ENCODE measurements at regions not wholly inside any gene's neighbourhood (a gene's known extent, or its start where the extent isn't known, plus 50 kb on each side); places are given as distances from the start of the nearest gene placed in this dataset.

GRCh38 chr7:132055336-132056120 lies 499.1 kb upstream of the PODXL start:
- H3K4me3 ChIP-seq = no peak overlapping the region
- no peak overlapping the region for H3K27ac ChIP-seq
- ATAC-seq (no peak), DNase-seq (no peak)
- 62 to 64% methylated on average over 9 of the region's 9 CpGs for whole genome bisulfite sequencing, 2 donors
- intact Hi-C loops (cut with DNase I) = no loop called here
- H3K4me1 ChIP-seq = no peaks in the 10 kb centered on the region
- no peaks in the 10 kb centered on the region for H3K36me3 ChIP-seq (replicated peaks in 1 of 2; ENCODE audit: insufficient read depth in 1 of 2, low read depth in 2 of 2)
- H3K27me3 ChIP-seq = no peaks in the 10 kb centered on the region
- TF ChIP-seq POLR2A (IDR thresholded peaks at IDR 0.05) (no peak), CTCF (IDR thresholded peaks at IDR 0.05) (no peak)
- no peaks in the 10 kb centered on the region for H3K9me3 ChIP-seq

- H3K27ac ChIP-seq = no peak overlapping the region
- no peak for DNase-seq
- 50 to 63% methylated on average over 2 of the region's 2 CpGs for WGBS, 2 donors
These were observed 497.4 kb upstream of the PODXL start for GRCh38 chr7:132053871-132054270.

GRCh38 chr7:132051311-132051710 lies 494.9 kb upstream of the PODXL start:
- no peak overlapping the region for H3K4me3 ChIP-seq
- intact Hi-C loops (cut with DNase I) = no loop called here
- H3K36me3 ChIP-seq (replicated peaks in 1 of 2; ENCODE audit: insufficient read depth in 1 of 2, low read depth in 2 of 2) = no peaks in the 10 kb centered on the region
- H3K4me1 ChIP-seq = no peaks in the 10 kb centered on the region
- no peak overlapping the region for H3K27ac ChIP-seq
- no peaks in the 10 kb centered on the region for H3K27me3 ChIP-seq
- H3K9me3 ChIP-seq = no peaks in the 10 kb centered on the region
- no peak for ATAC-seq
- no peak for DNase-seq
- TF ChIP-seq POLR2A (IDR thresholded peaks at IDR 0.05) (no peak), CTCF (IDR thresholded peaks at IDR 0.05) (no peak)
- WGBS, 2 donors = 50 to 67% methylated on average over 3 of the region's 3 CpGs

More at GRCh38 chr7:132053871-132054270, 497.4 kb upstream of the PODXL start:
- Histone ChIP-seq H3K9me3 (no peaks in the 10 kb centered on the region), H3K4me1 (no peaks in the 10 kb centered on the region), H3K27me3 (no peaks in the 10 kb centered on the region), H3K4me3 (no peak overlapping the region), H3K36me3 (replicated peaks in 1 of 2; ENCODE audit: insufficient read depth in 1 of 2, low read depth in 2 of 2) (no peaks in the 10 kb centered on the region)
- ATAC-seq = no peak
- TF ChIP-seq POLR2A (IDR thresholded peaks at IDR 0.05) (no peak), CTCF (IDR thresholded peaks at IDR 0.05) (no peak)
- intact Hi-C loops (cut with DNase I) = no loop called here

- peak; percentile 30 to 66 (median 48) for DNase-seq
- Histone ChIP-seq H3K27ac (no peak overlapping the region), H3K9me3 (no peaks in the 10 kb centered on the region), H3K27me3 (no peaks in the 10 kb centered on the region), H3K4me1 (no peaks in the 10 kb centered on the region), H3K4me3 (no peak overlapping the region), H3K36me3 (replicated peaks in 1 of 2; ENCODE audit: insufficient read depth in 1 of 2, low read depth in 2 of 2) (no peaks in the 10 kb centered on the region)
- TF ChIP-seq CTCF (IDR thresholded peaks at IDR 0.05) (peak; percentile 25 to 61 (median 56)), POLR2A (IDR thresholded peaks at IDR 0.05) (no peak)
- ATAC-seq = no peak
- 44% methylated on average over 9 of the region's 9 CpGs for WGBS, 2 donors
- intact Hi-C loops (cut with DNase I) = no loop called here
These were observed 493.3 kb upstream of the PODXL start for GRCh38 chr7:132049462-132050304.

All from body of pancreas (tissue), 4 donors.